Neuronal stem cell (in vitro differentiated cells): ENCODE measurements at regions not wholly inside any gene's neighbourhood (a gene's known extent, or its start where the extent isn't known, plus 50 kb on each side); places are given as distances from the start of the nearest gene placed in this dataset.
A peak's percentile ranks its signal among the peaks of the same experiment; 100 is the strongest.

Experiments
- DNase-seq: peaks from one replicate; pipeline ENCODE4 v3.0.0-alpha.2; 2013; ENCODE audit warnings: low spot score
- H2AFZ ChIP-seq: one replicate; pipeline ENCODE4 v1.6.1; 2013; ENCODE audit warnings: mild to moderate bottlenecking, low read length, inconsistent platforms
- H2AK5ac ChIP-seq: 2 replicates; pipeline ENCODE4 v1.6.1; 2013; ENCODE audit warnings: low read depth, mild to moderate bottlenecking, inconsistent platforms, low read length, moderate library complexity, mixed read lengths
- H2BK120ac ChIP-seq: 2 replicates; pipeline ENCODE4 v1.6.1; 2013; ENCODE audit warnings: low read depth, mild to moderate bottlenecking, inconsistent platforms, low read length, moderate library complexity, mixed read lengths
- H2BK12ac ChIP-seq: one replicate; pipeline ENCODE4 v1.6.1; 2013; ENCODE audit warnings: low read length, inconsistent platforms
- H2BK15ac ChIP-seq: 2 replicates; pipeline ENCODE4 v1.6.1; 2013; ENCODE audit warnings: mild to moderate bottlenecking, low read length, inconsistent platforms, mixed read lengths
- H2BK5ac ChIP-seq: one replicate; pipeline ENCODE4 v1.6.1; 2013; ENCODE audit warnings: inconsistent platforms, mild to moderate bottlenecking, low read length, moderate library complexity
- H3K14ac ChIP-seq: one replicate; pipeline ENCODE4 v1.6.1; 2013; ENCODE audit warnings: low read length, inconsistent platforms
- H3K18ac ChIP-seq: 2 replicates; pipeline ENCODE4 v1.6.1; 2013; ENCODE audit warnings: low read length, inconsistent platforms
- H3K23ac ChIP-seq: 2 replicates; pipeline ENCODE4 v1.6.1; 2013; ENCODE audit warnings: low read depth, mild to moderate bottlenecking, mixed read lengths, low read length, inconsistent platforms; ENCODE audit not compliant: poor library complexity
- H3K27ac ChIP-seq: replicated peaks from 3 replicates; pipeline ENCODE4 v1.5.1; 2013; ENCODE audit warnings: low read length, inconsistent platforms
- H3K27me3 ChIP-seq, 3 experiments: 2 replicates each; pipeline ENCODE4 v1.6.1; 2013; ENCODE audit warnings: low read length in 3 of 3, mild to moderate bottlenecking in 2 of 3, inconsistent platforms in 1 of 3, low read depth in 1 of 3, mixed read lengths in 1 of 3, moderate library complexity in 1 of 3; ENCODE audit not compliant: control insufficient read depth in 3 of 3, insufficient read depth in 3 of 3
- H3K36me3 ChIP-seq, 2 donors: replicated peaks in 1 of 2; 2 replicates each; pipeline ENCODE4 v1.6.1; 2013; ENCODE audit warnings: low read length in 2 of 2; ENCODE audit not compliant: control insufficient read depth in 2 of 2, insufficient read depth in 2 of 2
- H3K4ac ChIP-seq: 2 replicates; pipeline ENCODE4 v1.6.1; 2013; ENCODE audit warnings: inconsistent platforms, mild to moderate bottlenecking, low read length, moderate library complexity
- H3K4me1 ChIP-seq, 2 donors: 1 replicate in 1 of 2; 2 replicates in 1 of 2; pipeline ENCODE4 v1.6.1; 2013; ENCODE audit warnings: low read length in 2 of 2, low read depth in 1 of 2; ENCODE audit not compliant: control insufficient read depth in 2 of 2, insufficient read depth in 1 of 2
- H3K4me2 ChIP-seq: one replicate; pipeline ENCODE4 v1.6.1; 2013; ENCODE audit warnings: mild to moderate bottlenecking, low read length, inconsistent platforms; ENCODE audit not compliant: insufficient read depth, poor library complexity, severe bottlenecking
- H3K4me3 ChIP-seq, 2 donors: 2 replicates each; pipeline ENCODE4 v1.5.1; 2013; ENCODE audit warnings: low read length in 2 of 2, mild to moderate bottlenecking in 2 of 2, inconsistent platforms in 1 of 2, moderate library complexity in 1 of 2
- H3K79me1 ChIP-seq: one replicate; pipeline ENCODE4 v1.6.1; 2013; ENCODE audit warnings: low read depth, mild to moderate bottlenecking, inconsistent platforms, low read length, moderate library complexity
- H3K9ac ChIP-seq: one replicate; pipeline ENCODE4 v1.6.1; 2013; ENCODE audit warnings: mild to moderate bottlenecking, low read depth, low read length, inconsistent platforms; ENCODE audit not compliant: poor library complexity
- H3K9me3 ChIP-seq, 2 donors: replicated peaks in 1 of 2; 2 replicates each; pipeline versions ENCODE3 to v1.6.1; 2013; ENCODE audit warnings: low read length in 2 of 2, mild to moderate bottlenecking in 2 of 2, inconsistent platforms in 1 of 2, low read depth in 1 of 2, mixed read lengths in 1 of 2, moderate library complexity in 1 of 2; ENCODE audit not compliant: control insufficient read depth in 2 of 2, insufficient read depth in 1 of 2
- H4K8ac ChIP-seq: one replicate; pipeline ENCODE4 v1.6.1; 2013; ENCODE audit warnings: low read depth, mild to moderate bottlenecking, inconsistent platforms, low read length, moderate library complexity
- H4K91ac ChIP-seq: one replicate; pipeline ENCODE4 v1.6.1; 2013; ENCODE audit warnings: low read length, low read depth, mild to moderate bottlenecking, inconsistent platforms; ENCODE audit not compliant: poor library complexity
- WGBS, 2 donors: extraction: QIAGEN DNeasy Blood & Tissue Kit; methylation state at CpG; one replicate each; pipeline ENCODE4 v1.1.7; 2013; ENCODE audit warnings: missing lambda C conversion rate in 2 of 2, mixed read lengths in 1 of 2; ENCODE audit not compliant: insufficient read length in 2 of 2, insufficient replicate concordance in 1 of 2; ENCODE audit errors: extremely low coverage in 2 of 2; 5-methylcytosine and 5-hydroxymethylcytosine counted together

GRCh38 chr3:162764808-162765071 is 1268.1 kb downstream of the OTOL1 start:
- no peaks in the 10 kb centered on the region for H3K79me1 ChIP-seq
- H3K4ac ChIP-seq, result no peak overlapping the region
- H3K18ac ChIP-seq, result no peak overlapping the region
- H2BK15ac ChIP-seq, result no peak overlapping the region
- no peaks in the 10 kb centered on the region for H3K4me1 ChIP-seq
- no peak overlapping the region for H3K4me3 ChIP-seq
- no peak overlapping the region for H2AFZ ChIP-seq
- no peak overlapping the region for H4K8ac ChIP-seq
- no peak for DNase-seq
- H3K27ac ChIP-seq, result no peak overlapping the region
- no peak overlapping the region for H4K91ac ChIP-seq
- no peak overlapping the region for H2BK12ac ChIP-seq
- no peak overlapping the region for H3K23ac ChIP-seq
- H3K4me2 ChIP-seq, result no peak overlapping the region
- no peak overlapping the region for H2BK120ac ChIP-seq
- H2BK5ac ChIP-seq, result no peak overlapping the region
- H2AK5ac ChIP-seq, result no peak overlapping the region
- no peaks in the 10 kb centered on the region for H3K27me3 ChIP-seq
- peaks cover 3 to 13% of the 10 kb centered on the region in 2 donors for H3K9me3 ChIP-seq
- no peaks in the 10 kb centered on the region for H3K36me3 ChIP-seq
- H3K14ac ChIP-seq, result no peak overlapping the region
- H3K9ac ChIP-seq, result no peak overlapping the region

GRCh38 chr3:162765524-162765923 is 1268.9 kb downstream of the OTOL1 start:
- Histone ChIP-seq H2AK5ac (no peak overlapping the region), H2BK15ac (no peak overlapping the region), H3K4me3 (no peak overlapping the region), H3K36me3 (no peaks in the 10 kb centered on the region), H4K91ac (no peak overlapping the region), H3K4ac (no peak overlapping the region), H3K9me3 (peaks cover 3 to 13% of the 10 kb centered on the region in 2 donors), H4K8ac (no peak overlapping the region), H3K9ac (no peak overlapping the region), H2BK12ac (no peak overlapping the region), H3K79me1 (no peaks in the 10 kb centered on the region), H3K23ac (peak overlapping the region; percentile 17), H3K4me1 (no peaks in the 10 kb centered on the region), H3K27ac (no peak overlapping the region), H3K4me2 (no peak overlapping the region), H2AFZ (peak overlapping the region; percentile 17), H3K27me3 (no peaks in the 10 kb centered on the region), H2BK120ac (no peak overlapping the region), H2BK5ac (no peak overlapping the region), H3K18ac (peak overlapping the region; percentile 74), H3K14ac (no peak overlapping the region)
- no CpG with 5 or more reads among the region's 3 CpGs for WGBS, 2 donors
- no peak for DNase-seq

GRCh38 chr3:162769564-162769963 is 1273.0 kb downstream of the OTOL1 start:
- Histone ChIP-seq H3K14ac (no peak overlapping the region), H3K4me2 (no peak overlapping the region), H2BK120ac (no peak overlapping the region), H3K23ac (no peak overlapping the region), H4K91ac (no peak overlapping the region), H3K79me1 (no peaks in the 10 kb centered on the region), H3K4me1 (no peaks in the 10 kb centered on the region), H2BK12ac (no peak overlapping the region), H2BK5ac (no peak overlapping the region), H3K9me3 (peaks cover 3 to 13% of the 10 kb centered on the region in 2 donors), H2BK15ac (no peak overlapping the region), H3K18ac (no peak overlapping the region), H2AK5ac (no peak overlapping the region), H3K27ac (no peak overlapping the region), H2AFZ (no peak overlapping the region), H3K4ac (no peak overlapping the region), H3K36me3 (no peaks in the 10 kb centered on the region), H3K4me3 (no peak overlapping the region), H4K8ac (no peak overlapping the region), H3K27me3 (no peaks in the 10 kb centered on the region), H3K9ac (no peak overlapping the region)
- no peak for DNase-seq

GRCh38 chr3:162770551-162770950 is 1273.9 kb downstream of the OTOL1 start:
- Histone ChIP-seq H3K4me1 (no peaks in the 10 kb centered on the region), H2AFZ (no peak overlapping the region), H2BK120ac (no peak overlapping the region), H3K4me3 (no peak overlapping the region), H3K27ac (no peak overlapping the region), H3K27me3 (no peaks in the 10 kb centered on the region), H3K18ac (no peak overlapping the region), H2BK15ac (no peak overlapping the region), H2BK12ac (no peak overlapping the region), H2AK5ac (no peak overlapping the region), H4K8ac (no peak overlapping the region), H3K23ac (no peak overlapping the region), H3K9ac (no peak overlapping the region), H3K4ac (no peak overlapping the region), H3K14ac (no peak overlapping the region), H3K4me2 (no peak overlapping the region), H3K9me3 (peaks cover 3 to 10% of the 10 kb centered on the region in 2 donors), H4K91ac (no peak overlapping the region), H2BK5ac (no peak overlapping the region), H3K36me3 (no peaks in the 10 kb centered on the region), H3K79me1 (no peaks in the 10 kb centered on the region)
- WGBS, 2 donors, result no CpG with 5 or more reads among the region's 2 CpGs
- no peak for DNase-seq
